ENCODE measurements at regions not wholly inside any gene's neighbourhood (a gene's known extent, or its start where the extent isn't known, plus 50 kb on each side); places are given as distances from the start of the nearest gene placed in this dataset.

DNA sequence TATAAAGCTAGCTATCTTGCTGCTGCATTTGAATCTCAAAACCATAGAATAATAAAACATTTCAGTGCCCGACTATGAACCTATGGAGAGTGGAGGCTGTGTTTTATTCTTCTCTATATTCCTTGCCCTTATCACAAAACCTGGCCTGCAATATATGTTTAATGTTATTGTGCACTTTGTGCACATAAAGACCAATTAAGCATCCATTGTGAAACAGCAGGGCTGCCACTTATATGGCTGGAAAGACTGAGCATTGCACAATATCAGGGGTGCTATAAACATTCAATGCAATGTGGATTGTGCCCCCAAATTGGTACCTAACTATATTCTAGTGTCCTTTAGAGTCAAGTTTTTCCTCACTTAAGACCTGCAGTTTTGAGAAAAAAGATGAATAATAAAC, 83.2 kb downstream of the RDH14 start:
- H3K4me3 ChIP-seq = no peak overlapping the region
- DNase-seq (ENCODE audit: low spot score in 2 of 2) = no peak
- H3K36me3 ChIP-seq = no peaks in the 10 kb centered on the region
- no peaks in the 10 kb centered on the region for H3K9me3 ChIP-seq
- H3K27me3 ChIP-seq = no peaks in the 10 kb centered on the region
- TF ChIP-seq, protein P1, sequence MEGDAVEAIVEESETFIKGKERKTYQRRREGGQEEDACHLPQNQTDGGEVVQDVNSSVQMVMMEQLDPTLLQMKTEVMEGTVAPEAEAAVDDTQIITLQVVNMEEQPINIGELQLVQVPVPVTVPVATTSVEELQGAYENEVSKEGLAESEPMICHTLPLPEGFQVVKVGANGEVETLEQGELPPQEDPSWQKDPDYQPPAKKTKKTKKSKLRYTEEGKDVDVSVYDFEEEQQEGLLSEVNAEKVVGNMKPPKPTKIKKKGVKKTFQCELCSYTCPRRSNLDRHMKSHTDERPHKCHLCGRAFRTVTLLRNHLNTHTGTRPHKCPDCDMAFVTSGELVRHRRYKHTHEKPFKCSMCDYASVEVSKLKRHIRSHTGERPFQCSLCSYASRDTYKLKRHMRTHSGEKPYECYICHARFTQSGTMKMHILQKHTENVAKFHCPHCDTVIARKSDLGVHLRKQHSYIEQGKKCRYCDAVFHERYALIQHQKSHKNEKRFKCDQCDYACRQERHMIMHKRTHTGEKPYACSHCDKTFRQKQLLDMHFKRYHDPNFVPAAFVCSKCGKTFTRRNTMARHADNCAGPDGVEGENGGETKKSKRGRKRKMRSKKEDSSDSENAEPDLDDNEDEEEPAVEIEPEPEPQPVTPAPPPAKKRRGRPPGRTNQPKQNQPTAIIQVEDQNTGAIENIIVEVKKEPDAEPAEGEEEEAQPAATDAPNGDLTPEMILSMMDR (IDR thresholded peaks at IDR 0.05) = no peak
- intact Hi-C loops (cut with DNase I) = no loop called here
- peaks cover 0 to 4% of the 10 kb centered on the region in 2 donors for H3K4me1 ChIP-seq
- H3K27ac ChIP-seq = no peak overlapping the region

DNA sequence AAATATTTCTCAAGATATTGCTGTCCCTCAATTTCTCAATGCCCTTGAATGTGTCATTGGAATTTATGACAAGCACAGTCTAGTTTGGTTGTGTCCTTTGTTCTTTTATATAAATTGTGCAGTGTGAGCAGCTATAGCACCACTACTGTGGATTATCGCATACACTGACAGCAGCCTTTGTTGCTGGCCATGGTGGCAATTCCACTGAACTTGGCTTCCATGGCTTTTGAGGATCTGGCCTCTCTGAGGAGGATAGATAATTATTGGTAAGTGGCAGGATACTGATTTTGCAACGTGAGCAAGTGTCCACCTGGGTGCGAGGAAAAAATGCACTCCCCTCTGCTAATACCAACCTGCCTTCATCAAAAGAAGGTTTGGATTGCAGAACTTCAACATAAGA, 84.0 kb downstream of the RDH14 start:
- no peak for DNase-seq (ENCODE audit: low spot score in 2 of 2)
- H3K4me3 ChIP-seq = no peak overlapping the region
- H3K27me3 ChIP-seq = no peaks in the 10 kb centered on the region
- peaks cover 0 to 4% of the 10 kb centered on the region in 2 donors for H3K4me1 ChIP-seq
- intact Hi-C loops (cut with DNase I) = no loop called here
- H3K27ac ChIP-seq = no peak overlapping the region
- H3K36me3 ChIP-seq = no peaks in the 10 kb centered on the region
- TF ChIP-seq, protein P1 (IDR thresholded peaks at IDR 0.05) = no peak
- no peaks in the 10 kb centered on the region for H3K9me3 ChIP-seq

- Histone ChIP-seq H3K9me3 (no peaks in the 10 kb centered on the region), H3K4me3 (no peak overlapping the region), H3K27ac (no peak overlapping the region), H3K36me3 (no peaks in the 10 kb centered on the region), H3K4me1 (peaks cover 0 to 4% of the 10 kb centered on the region in 2 donors), H3K27me3 (no peaks in the 10 kb centered on the region)
- intact Hi-C loops (cut with DNase I) = no loop called here
- no peak for DNase-seq (ENCODE audit: low spot score in 2 of 2)
- TF ChIP-seq, protein P1 (IDR thresholded peaks at IDR 0.05) = no peak
Measured at GRCh38 chr2:18475884-18476283, 84.6 kb downstream of the RDH14 start.

GRCh38 chr2:18474700-18475099, 85.8 kb downstream of the RDH14 start:
- H3K27me3 ChIP-seq = no peaks in the 10 kb centered on the region
- H3K4me3 ChIP-seq = no peak overlapping the region
- TF ChIP-seq, protein P1 (IDR thresholded peaks at IDR 0.05) = no peak
- no peak for DNase-seq (ENCODE audit: low spot score in 2 of 2)
- H3K9me3 ChIP-seq = no peaks in the 10 kb centered on the region
- no peak overlapping the region for H3K27ac ChIP-seq
- intact Hi-C loops (cut with DNase I) = no loop called here
- H3K4me1 ChIP-seq = peaks cover 0 to 4% of the 10 kb centered on the region in 2 donors
- no peaks in the 10 kb centered on the region for H3K36me3 ChIP-seq

- TF ChIP-seq, protein P1 (IDR thresholded peaks at IDR 0.05) = no peak
- no peaks in the 10 kb centered on the region for H3K36me3 ChIP-seq
- H3K4me1 ChIP-seq = peaks cover 0 to 4% of the 10 kb centered on the region in 2 donors
- intact Hi-C loops (cut with DNase I) = no loop called here
- H3K27me3 ChIP-seq = no peaks in the 10 kb centered on the region
- no peak overlapping the region for H3K4me3 ChIP-seq
- H3K9me3 ChIP-seq = no peaks in the 10 kb centered on the region
- H3K27ac ChIP-seq = no peak overlapping the region
- DNase-seq (ENCODE audit: low spot score in 2 of 2) = no peak
Measured at GRCh38 chr2:18473241-18474181, 86.9 kb downstream of the RDH14 start.
